ENCODE measurements at regions not wholly inside any gene's neighbourhood (a gene's known extent, or its start where the extent isn't known, plus 50 kb on each side); places are given as distances from the start of the nearest gene placed in this dataset.

- TF ChIP-seq, protein P1, sequence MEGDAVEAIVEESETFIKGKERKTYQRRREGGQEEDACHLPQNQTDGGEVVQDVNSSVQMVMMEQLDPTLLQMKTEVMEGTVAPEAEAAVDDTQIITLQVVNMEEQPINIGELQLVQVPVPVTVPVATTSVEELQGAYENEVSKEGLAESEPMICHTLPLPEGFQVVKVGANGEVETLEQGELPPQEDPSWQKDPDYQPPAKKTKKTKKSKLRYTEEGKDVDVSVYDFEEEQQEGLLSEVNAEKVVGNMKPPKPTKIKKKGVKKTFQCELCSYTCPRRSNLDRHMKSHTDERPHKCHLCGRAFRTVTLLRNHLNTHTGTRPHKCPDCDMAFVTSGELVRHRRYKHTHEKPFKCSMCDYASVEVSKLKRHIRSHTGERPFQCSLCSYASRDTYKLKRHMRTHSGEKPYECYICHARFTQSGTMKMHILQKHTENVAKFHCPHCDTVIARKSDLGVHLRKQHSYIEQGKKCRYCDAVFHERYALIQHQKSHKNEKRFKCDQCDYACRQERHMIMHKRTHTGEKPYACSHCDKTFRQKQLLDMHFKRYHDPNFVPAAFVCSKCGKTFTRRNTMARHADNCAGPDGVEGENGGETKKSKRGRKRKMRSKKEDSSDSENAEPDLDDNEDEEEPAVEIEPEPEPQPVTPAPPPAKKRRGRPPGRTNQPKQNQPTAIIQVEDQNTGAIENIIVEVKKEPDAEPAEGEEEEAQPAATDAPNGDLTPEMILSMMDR (IDR thresholded peaks at IDR 0.05): no peak
- TF ChIP-seq POLR2AphosphoS5 (IDR thresholded peaks at IDR 0.05): no peak
Observed at GRCh38 chr5:98583586-98583985, 189.9 kb upstream of the RGMB start.
